ENCODE measurements at regions not wholly inside any gene's neighbourhood (a gene's known extent, or its start where the extent isn't known, plus 50 kb on each side); places are given as distances from the start of the nearest gene placed in this dataset.
"Not testable (repeated sequence)": the region's sequence is repeated elsewhere in the genome, so short reads cannot be mapped to it uniquely, and the experiment has no call there.

DNA sequence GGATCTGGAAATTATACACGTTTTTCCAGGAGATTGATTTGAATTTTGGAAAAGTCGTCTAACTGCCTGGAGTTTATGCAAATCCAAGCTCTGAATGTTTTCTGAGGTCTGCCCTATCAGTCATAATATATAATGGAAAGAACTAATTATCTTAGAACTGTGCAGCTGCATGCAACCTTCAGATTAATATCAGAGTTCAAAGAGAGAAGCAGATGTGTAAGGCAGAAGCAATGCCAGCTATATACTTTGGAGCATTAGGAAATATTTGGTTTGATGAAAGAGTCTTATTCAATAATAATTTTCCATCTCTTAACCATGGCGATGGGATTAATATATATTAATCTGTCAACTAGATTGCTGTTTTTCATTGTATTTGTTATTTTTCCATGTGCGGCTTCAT, 500.9 kb downstream of the NEBL start:
- DNase-seq (ENCODE audit: low read depth) = no peak
- H3K4me3 ChIP-seq (ENCODE audit: control insufficient read depth, low read depth, low read length) = no peak overlapping the region
- TF ChIP-seq, protein P1, sequence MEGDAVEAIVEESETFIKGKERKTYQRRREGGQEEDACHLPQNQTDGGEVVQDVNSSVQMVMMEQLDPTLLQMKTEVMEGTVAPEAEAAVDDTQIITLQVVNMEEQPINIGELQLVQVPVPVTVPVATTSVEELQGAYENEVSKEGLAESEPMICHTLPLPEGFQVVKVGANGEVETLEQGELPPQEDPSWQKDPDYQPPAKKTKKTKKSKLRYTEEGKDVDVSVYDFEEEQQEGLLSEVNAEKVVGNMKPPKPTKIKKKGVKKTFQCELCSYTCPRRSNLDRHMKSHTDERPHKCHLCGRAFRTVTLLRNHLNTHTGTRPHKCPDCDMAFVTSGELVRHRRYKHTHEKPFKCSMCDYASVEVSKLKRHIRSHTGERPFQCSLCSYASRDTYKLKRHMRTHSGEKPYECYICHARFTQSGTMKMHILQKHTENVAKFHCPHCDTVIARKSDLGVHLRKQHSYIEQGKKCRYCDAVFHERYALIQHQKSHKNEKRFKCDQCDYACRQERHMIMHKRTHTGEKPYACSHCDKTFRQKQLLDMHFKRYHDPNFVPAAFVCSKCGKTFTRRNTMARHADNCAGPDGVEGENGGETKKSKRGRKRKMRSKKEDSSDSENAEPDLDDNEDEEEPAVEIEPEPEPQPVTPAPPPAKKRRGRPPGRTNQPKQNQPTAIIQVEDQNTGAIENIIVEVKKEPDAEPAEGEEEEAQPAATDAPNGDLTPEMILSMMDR (conservative IDR thresholded peaks at IDR 0.05; ENCODE audit: control insufficient read depth, insufficient read depth, low read depth, low read length) = no peak

DNA sequence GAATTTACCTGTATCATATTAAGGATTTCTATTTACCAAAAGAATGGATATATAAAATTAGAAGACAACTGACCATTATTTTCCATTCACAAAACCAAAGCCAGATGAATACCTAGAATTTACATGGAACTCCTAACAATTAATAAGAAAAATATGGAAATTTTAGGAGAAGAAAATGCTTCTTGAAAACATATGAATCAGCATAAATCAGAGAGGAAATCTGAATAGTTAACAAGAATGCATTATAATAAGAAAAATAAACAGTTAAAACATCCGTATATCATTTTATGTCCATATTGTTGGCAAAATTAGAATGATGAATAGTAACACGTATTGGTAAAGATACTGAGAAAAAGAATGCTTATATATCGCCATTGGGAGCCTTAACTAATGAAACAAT, 505.5 kb downstream of the NEBL start:
- TF ChIP-seq, protein P1 (conservative IDR thresholded peaks at IDR 0.05; ENCODE audit: control insufficient read depth, insufficient read depth, low read depth, low read length) = no peak
- no peak overlapping the region for H3K4me3 ChIP-seq (ENCODE audit: control insufficient read depth, low read depth, low read length)
- DNase-seq (ENCODE audit: low read depth) = no peak

DNA sequence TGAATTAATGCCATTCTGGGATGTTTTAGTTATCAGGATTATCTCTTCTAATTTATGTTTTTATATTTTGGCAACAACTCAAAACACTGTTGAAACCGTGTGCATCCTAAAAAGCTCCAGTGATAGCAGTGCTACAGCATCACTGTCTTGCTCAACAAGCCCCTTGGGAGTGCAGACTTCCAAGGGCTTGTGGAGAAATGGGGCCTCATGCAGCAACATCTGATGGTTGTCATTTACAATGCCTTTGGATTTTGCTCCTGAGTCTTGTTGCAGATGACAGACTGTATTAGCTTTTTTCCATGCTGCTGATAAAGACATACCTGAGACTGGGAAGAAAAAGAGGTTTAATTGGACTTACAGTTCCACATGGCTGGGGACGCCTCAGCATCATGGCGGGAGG, 515.4 kb downstream of the NEBL start:
- TF ChIP-seq, protein P1 (conservative IDR thresholded peaks at IDR 0.05; ENCODE audit: control insufficient read depth, insufficient read depth, low read depth, low read length) = no peak
- H3K4me3 ChIP-seq (ENCODE audit: control insufficient read depth, low read depth, low read length) = no peak overlapping the region
- no peak for DNase-seq (ENCODE audit: low read depth)

DNA sequence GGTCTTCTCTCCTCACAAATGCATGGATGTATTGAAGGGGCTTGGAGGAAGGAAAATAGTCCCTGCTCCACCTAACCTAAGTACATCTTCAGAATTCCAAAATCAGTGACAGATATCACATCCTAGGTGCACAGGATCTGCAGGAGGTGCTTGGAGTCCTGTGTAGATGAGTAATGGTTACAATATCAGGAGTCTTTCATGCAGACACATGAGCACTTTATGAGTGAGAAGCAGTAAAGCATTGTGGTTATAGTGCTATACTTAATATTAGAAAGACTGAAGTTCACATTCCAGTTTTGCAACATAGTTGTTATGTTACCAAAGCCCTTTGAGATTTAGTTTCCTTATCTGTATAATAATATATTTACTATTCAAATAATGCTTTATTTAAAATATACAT, 516.7 kb downstream of the NEBL start:
- TF ChIP-seq, protein P1 (conservative IDR thresholded peaks at IDR 0.05; ENCODE audit: control insufficient read depth, insufficient read depth, low read depth, low read length) = no peak
- no peak overlapping the region for H3K4me3 ChIP-seq (ENCODE audit: control insufficient read depth, low read depth, low read length)
- DNase-seq (ENCODE audit: low read depth) = no peak

DNA sequence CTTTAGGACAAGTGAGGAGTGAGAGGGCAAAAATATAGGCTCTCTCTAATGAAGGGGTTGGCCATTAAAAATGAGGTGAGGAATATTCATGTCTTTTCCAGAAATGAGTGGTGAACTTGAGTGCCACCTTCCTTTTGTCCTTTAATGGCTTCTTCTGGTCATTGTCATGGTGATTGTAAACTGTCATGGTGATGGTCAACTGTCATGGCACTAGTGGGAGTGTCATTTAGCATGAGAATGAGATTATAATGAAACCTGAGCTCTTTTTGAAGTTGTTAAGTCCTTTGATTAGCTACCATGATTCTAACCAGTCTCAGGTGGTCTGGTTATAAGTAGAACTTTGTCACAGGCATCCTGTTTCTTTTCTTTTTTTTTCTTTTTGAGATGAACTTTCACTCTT, 524.4 kb downstream of the NEBL start:
- TF ChIP-seq, protein P1 (conservative IDR thresholded peaks at IDR 0.05; ENCODE audit: control insufficient read depth, insufficient read depth, low read depth, low read length) = no peak
- no peak for DNase-seq (ENCODE audit: low read depth)

DNA sequence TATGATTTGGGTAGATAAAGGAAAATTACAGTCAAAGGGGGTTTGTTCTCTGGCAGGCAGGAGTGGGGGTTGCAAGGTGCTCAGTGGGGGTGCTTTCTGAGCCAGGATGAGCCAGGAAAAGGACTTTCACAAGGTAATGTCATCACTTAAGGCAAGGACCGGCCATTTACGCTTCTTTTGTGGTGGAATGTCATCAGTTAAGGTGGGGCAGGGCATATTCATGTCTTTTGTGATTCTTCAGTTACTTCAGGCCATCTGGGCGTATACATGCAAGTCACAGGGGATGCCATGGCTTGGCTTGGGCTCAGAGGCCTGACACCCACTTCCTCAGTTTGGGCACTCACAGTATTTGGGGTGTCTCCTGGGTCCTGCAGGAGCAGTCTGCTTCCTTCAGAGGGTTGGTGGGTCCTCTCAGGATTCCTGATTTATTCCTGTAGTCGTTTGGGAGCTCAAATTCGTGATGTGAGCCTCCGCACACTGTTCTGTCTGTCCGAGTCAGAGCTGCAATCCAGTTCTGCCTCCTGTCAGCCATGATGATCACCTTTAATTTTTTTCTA, 526.1 kb downstream of the NEBL start:
- DNase-seq (ENCODE audit: low read depth) = not testable (repeated sequence)

More for the DNA sequence above, 524.4 kb downstream of the NEBL start:
- H3K4me3 ChIP-seq (ENCODE audit: control insufficient read depth, low read depth, low read length) = no peak overlapping the region

DNA sequence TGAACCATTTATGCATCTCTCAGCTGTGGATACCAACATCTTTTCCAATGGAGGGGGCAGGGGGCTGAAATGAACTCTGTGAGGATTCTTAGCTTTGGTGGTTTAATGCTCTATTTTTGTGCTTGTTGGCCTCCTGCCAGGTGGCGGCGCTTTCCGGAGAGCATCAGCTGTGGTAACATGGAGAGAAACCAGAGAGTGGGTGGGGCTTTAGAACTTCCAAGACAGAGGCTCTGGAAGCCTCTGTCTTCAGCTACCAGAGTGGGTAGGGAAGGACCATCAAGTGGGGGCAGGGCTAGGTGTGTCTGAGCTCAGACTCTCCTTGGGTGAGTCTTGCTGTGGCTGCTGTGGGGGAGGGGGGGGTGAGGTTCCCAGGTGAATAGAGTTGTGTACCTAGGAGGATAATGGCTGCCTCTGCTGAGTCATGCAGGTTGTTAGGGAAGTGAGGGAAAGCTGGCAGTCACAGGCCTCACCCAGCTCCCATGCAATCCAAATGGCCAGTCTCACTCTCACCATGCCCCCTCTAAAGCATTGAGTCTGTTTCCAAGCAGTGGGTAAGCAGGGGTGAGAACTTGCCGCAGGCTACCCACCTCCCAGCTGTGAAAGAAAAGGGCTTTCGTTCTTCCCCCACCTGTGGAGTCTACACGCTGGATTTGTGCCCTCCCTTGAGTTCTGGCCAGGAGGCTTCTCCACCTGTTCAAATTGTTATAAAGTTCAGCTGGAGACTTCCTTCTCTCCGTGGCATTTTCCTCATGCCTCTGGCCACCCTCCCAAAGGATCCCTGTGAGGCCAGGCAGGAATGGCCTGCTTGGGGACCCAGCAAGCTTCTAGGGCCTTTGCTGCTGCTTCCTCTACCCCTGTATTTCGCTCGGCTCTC, 527.0 kb downstream of the NEBL start:
- TF ChIP-seq, protein P1 (conservative IDR thresholded peaks at IDR 0.05; ENCODE audit: control insufficient read depth, insufficient read depth, low read depth, low read length) = no peak
- H3K4me3 ChIP-seq (ENCODE audit: control insufficient read depth, low read depth, low read length) = no peak overlapping the region
- DNase-seq (ENCODE audit: low read depth) = no peak

More for the DNA sequence above, 526.1 kb downstream of the NEBL start:
- not testable (repeated sequence) for H3K4me3 ChIP-seq (ENCODE audit: control insufficient read depth, low read depth, low read length)
